AG09309 (cell line): ENCODE measurements at regions not wholly inside any gene's neighbourhood (a gene's known extent, or its start where the extent isn't known, plus 50 kb on each side); places are given as distances from the start of the nearest gene placed in this dataset.

Experiments used
- DNase-seq: peaks from one replicate; pipeline ENCODE4 v3.0.0-alpha.2; 2010; ENCODE audit warnings: low read depth
- H3K4me3 ChIP-seq: 2 replicates; pipeline ENCODE4 v1.5.1; 2011; ENCODE audit warnings: mild to moderate bottlenecking, low read depth, low read length, moderate library complexity; ENCODE audit not compliant: control insufficient read depth
- CTCF ChIP-seq: IDR thresholded peaks from 2 replicates; pipeline ENCODE4 v1.5.1; 2011; ENCODE audit warnings: mild to moderate bottlenecking, low read depth, low read length, inconsistent platforms; ENCODE audit not compliant: insufficient read depth, control insufficient read depth; ENCODE audit errors: missing control alignments

- no peak overlapping the region for H3K4me3 ChIP-seq
- no peak for TF ChIP-seq CTCF
- DNase-seq, result no peak
Observed at GRCh38 chr12:87185367-87185766, 843.8 kb downstream of the C12orf50 start.

- no peak overlapping the region for H3K4me3 ChIP-seq
- DNase-seq, result no peak
- TF ChIP-seq CTCF, result no peak
Observed at GRCh38 chr12:87182696-87183233, 846.4 kb downstream of the C12orf50 start.

- no peak for TF ChIP-seq CTCF
- DNase-seq, result no peak
- H3K4me3 ChIP-seq, result no peak overlapping the region
Observed at GRCh38 chr12:87171356-87171755, 857.8 kb downstream of the C12orf50 start.

GRCh38 chr12:87169010-87169409 lies 860.2 kb downstream of the C12orf50 start:
- no peak for TF ChIP-seq CTCF
- no peak overlapping the region for H3K4me3 ChIP-seq
- no peak for DNase-seq

- no peak overlapping the region for H3K4me3 ChIP-seq
- no peak for TF ChIP-seq CTCF
- DNase-seq, result no peak
Observed at GRCh38 chr12:87165733-87166375, 863.3 kb downstream of the C12orf50 start.

- H3K4me3 ChIP-seq, result no peak overlapping the region
- no peak for TF ChIP-seq CTCF
- DNase-seq, result no peak
Observed at GRCh38 chr12:87163122-87163521, 866.1 kb downstream of the C12orf50 start.
